ENCODE measurements at regions not wholly inside any gene's neighbourhood (a gene's known extent, or its start where the extent isn't known, plus 50 kb on each side); places are given as distances from the start of the nearest gene placed in this dataset.

- Histone ChIP-seq H3K4me1 (ENCODE audit: low read length) (no peaks in the 10 kb centered on the region), H3K4me3 (ENCODE audit: low read length) (no peak overlapping the region), H3F3A (ENCODE audit: insufficient read depth, low read length) (no peaks in the 10 kb centered on the region), H3K9me3 (replicated peaks; ENCODE audit: insufficient read depth, low read length) (no peaks in the 10 kb centered on the region), H3K27me3 (replicated peaks; ENCODE audit: insufficient read depth, low read length) (no peaks in the 10 kb centered on the region), H3K9me2 (replicated peaks; ENCODE audit: insufficient read depth, low read length) (no peaks in the 10 kb centered on the region), H3K36me3 (replicated peaks; ENCODE audit: insufficient read depth, low read length) (no peaks in the 10 kb centered on the region), H2AFZ (ENCODE audit: low read length) (no peak overlapping the region), H3K27ac (ENCODE audit: low read length) (no peak overlapping the region), H3K9ac (ENCODE audit: low read length) (no peak overlapping the region), H3K4me2 (ENCODE audit: low read depth, low read length) (no peak overlapping the region), H4K20me1 (ENCODE audit: insufficient read depth, low read length) (no peaks in the 10 kb centered on the region), H3K79me2 (ENCODE audit: low read length) (no peaks in the 10 kb centered on the region)
- no peak for DNase-seq
- TF ChIP-seq EZH2phosphoT487 (IDR thresholded peaks at IDR 0.05; ENCODE audit: low read length) (no peak), CTCF (IDR thresholded peaks at IDR 0.05; ENCODE audit: low read length) (no peak), EZH2 (optimal IDR thresholded peaks at IDR 0.05; ENCODE audit: low read depth, low read length) (no peak)
Observed at GRCh38 chr1:79790950-79791349, 784.4 kb upstream of the ADGRL4 start.

- Histone ChIP-seq H3K27me3 (replicated peaks; ENCODE audit: insufficient read depth, low read length) (no peaks in the 10 kb centered on the region), H3K79me2 (ENCODE audit: low read length) (no peaks in the 10 kb centered on the region), H3K9me3 (replicated peaks; ENCODE audit: insufficient read depth, low read length) (no peaks in the 10 kb centered on the region), H2AFZ (ENCODE audit: low read length) (no peak overlapping the region), H3K4me3 (ENCODE audit: low read length) (no peak overlapping the region), H3K36me3 (replicated peaks; ENCODE audit: insufficient read depth, low read length) (no peaks in the 10 kb centered on the region), H4K20me1 (ENCODE audit: insufficient read depth, low read length) (no peaks in the 10 kb centered on the region), H3K4me2 (ENCODE audit: low read depth, low read length) (no peak overlapping the region), H3K4me1 (ENCODE audit: low read length) (no peaks in the 10 kb centered on the region), H3K9me2 (replicated peaks; ENCODE audit: insufficient read depth, low read length) (no peaks in the 10 kb centered on the region), H3F3A (ENCODE audit: insufficient read depth, low read length) (no peaks in the 10 kb centered on the region), H3K9ac (ENCODE audit: low read length) (no peak overlapping the region), H3K27ac (ENCODE audit: low read length) (no peak overlapping the region)
- DNase-seq: no peak
- TF ChIP-seq CTCF (IDR thresholded peaks at IDR 0.05; ENCODE audit: low read length) (no peak), EZH2phosphoT487 (IDR thresholded peaks at IDR 0.05; ENCODE audit: low read length) (no peak), EZH2 (optimal IDR thresholded peaks at IDR 0.05; ENCODE audit: low read depth, low read length) (no peak)
Observed at GRCh38 chr1:79787631-79788030, 781.1 kb upstream of the ADGRL4 start.

GRCh38 chr1:79785964-79786363 is 779.4 kb upstream of the ADGRL4 start:
- Histone ChIP-seq H3K27me3 (replicated peaks; ENCODE audit: insufficient read depth, low read length) (no peaks in the 10 kb centered on the region), H3K27ac (ENCODE audit: low read length) (no peak overlapping the region), H4K20me1 (ENCODE audit: insufficient read depth, low read length) (no peaks in the 10 kb centered on the region), H2AFZ (ENCODE audit: low read length) (no peak overlapping the region), H3K9me3 (replicated peaks; ENCODE audit: insufficient read depth, low read length) (no peaks in the 10 kb centered on the region), H3K9ac (ENCODE audit: low read length) (no peak overlapping the region), H3K4me1 (ENCODE audit: low read length) (no peaks in the 10 kb centered on the region), H3K36me3 (replicated peaks; ENCODE audit: insufficient read depth, low read length) (no peaks in the 10 kb centered on the region), H3K4me3 (ENCODE audit: low read length) (no peak overlapping the region), H3K4me2 (ENCODE audit: low read depth, low read length) (no peak overlapping the region), H3F3A (ENCODE audit: insufficient read depth, low read length) (no peaks in the 10 kb centered on the region), H3K9me2 (replicated peaks; ENCODE audit: insufficient read depth, low read length) (no peaks in the 10 kb centered on the region), H3K79me2 (ENCODE audit: low read length) (no peaks in the 10 kb centered on the region)
- DNase-seq: no peak
- TF ChIP-seq EZH2 (optimal IDR thresholded peaks at IDR 0.05; ENCODE audit: low read depth, low read length) (no peak), EZH2phosphoT487 (IDR thresholded peaks at IDR 0.05; ENCODE audit: low read length) (no peak), CTCF (IDR thresholded peaks at IDR 0.05; ENCODE audit: low read length) (no peak)

Data from MM.1S (cell line).